AG04450 (cell line): ENCODE measurements at regions not wholly inside any gene's neighbourhood (a gene's known extent, or its start where the extent isn't known, plus 50 kb on each side); places are given as distances from the start of the nearest gene placed in this dataset.
A peak's percentile ranks its signal among the peaks of the same experiment; 100 is the strongest.
"Not testable (repeated sequence)": the region's sequence is repeated elsewhere in the genome, so short reads cannot be mapped to it uniquely, and the experiment has no call there.

Experiments
- CTCF ChIA-PET: fragments of 300-600, 350-600 bp; formaldehyde crosslinking; extraction: SDS; loops from one replicate; lab custom pipeline; 2022; ENCODE audit warnings: antibody characterized with exemption, inconsistent platforms; lab: Charles Lee
- POLR2A ChIA-PET: fragments of 350-600 bp; formaldehyde crosslinking; extraction: SDS; loops from one replicate; lab custom pipeline; 2021; ENCODE audit warnings: antibody characterized with exemption, inconsistent platforms; lab: Yijun Ruan, JAX
- DNase-seq: peaks from one replicate; pipeline ENCODE4 v3.0.0-alpha.2; 2011; ENCODE audit warnings: low read depth, low spot score
- H3K27ac ChIP-seq: one replicate; pipeline ENCODE4 v1.5.1; 2012; ENCODE audit warnings: low read depth, low read length, control low read depth
- H3K27me3 ChIP-seq: one replicate; pipeline ENCODE4 v1.6.0; 2012; ENCODE audit warnings: low read length; ENCODE audit not compliant: control insufficient read depth, insufficient read depth
- H3K4me3 ChIP-seq: 2 replicates; pipeline ENCODE4 v1.5.1; 2011; ENCODE audit warnings: mild to moderate bottlenecking, low read depth, low read length, control low read depth
- H3K9me3 ChIP-seq: 2 replicates; pipeline ENCODE4 v1.5.1; 2012; ENCODE audit warnings: low read length; ENCODE audit not compliant: control insufficient read depth, insufficient read depth
- TF ChIP-seq, protein P1 (sequence below): IDR thresholded peaks from 2 replicates; pipeline ENCODE4 v1.5.1; 2011; ENCODE audit warnings: low read depth, low read length, control low read depth, inconsistent platforms

DNA sequence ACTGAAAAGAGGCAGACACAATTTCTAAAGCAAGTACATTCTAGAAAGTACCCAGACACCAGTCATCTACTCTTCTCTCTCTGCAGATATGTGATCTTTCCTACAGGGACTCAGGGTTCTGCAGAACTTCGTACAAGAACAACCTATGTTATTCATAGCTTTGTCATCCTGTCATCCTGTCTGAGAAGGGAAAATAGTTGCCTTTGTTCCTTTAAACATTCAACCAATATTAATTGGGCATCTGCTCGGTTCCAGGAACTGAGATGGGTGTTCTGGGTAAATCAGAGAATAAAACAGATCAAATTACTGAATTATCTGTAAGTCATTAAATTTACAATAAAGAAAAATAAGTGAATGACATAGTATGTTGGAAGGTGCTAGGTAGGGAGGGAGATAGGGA, 504.9 kb downstream of the MATN1 start:
- ChIA-PET POLR2A (no interaction called here), CTCF (no interaction called here)
- no peak overlapping the region for H3K27ac ChIP-seq
- no peaks in the 10 kb centered on the region for H3K9me3 ChIP-seq
- TF ChIP-seq, protein P1, sequence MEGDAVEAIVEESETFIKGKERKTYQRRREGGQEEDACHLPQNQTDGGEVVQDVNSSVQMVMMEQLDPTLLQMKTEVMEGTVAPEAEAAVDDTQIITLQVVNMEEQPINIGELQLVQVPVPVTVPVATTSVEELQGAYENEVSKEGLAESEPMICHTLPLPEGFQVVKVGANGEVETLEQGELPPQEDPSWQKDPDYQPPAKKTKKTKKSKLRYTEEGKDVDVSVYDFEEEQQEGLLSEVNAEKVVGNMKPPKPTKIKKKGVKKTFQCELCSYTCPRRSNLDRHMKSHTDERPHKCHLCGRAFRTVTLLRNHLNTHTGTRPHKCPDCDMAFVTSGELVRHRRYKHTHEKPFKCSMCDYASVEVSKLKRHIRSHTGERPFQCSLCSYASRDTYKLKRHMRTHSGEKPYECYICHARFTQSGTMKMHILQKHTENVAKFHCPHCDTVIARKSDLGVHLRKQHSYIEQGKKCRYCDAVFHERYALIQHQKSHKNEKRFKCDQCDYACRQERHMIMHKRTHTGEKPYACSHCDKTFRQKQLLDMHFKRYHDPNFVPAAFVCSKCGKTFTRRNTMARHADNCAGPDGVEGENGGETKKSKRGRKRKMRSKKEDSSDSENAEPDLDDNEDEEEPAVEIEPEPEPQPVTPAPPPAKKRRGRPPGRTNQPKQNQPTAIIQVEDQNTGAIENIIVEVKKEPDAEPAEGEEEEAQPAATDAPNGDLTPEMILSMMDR: no peak
- no peaks in the 10 kb centered on the region for H3K27me3 ChIP-seq
- no peak for DNase-seq
- no peak overlapping the region for H3K4me3 ChIP-seq

DNA sequence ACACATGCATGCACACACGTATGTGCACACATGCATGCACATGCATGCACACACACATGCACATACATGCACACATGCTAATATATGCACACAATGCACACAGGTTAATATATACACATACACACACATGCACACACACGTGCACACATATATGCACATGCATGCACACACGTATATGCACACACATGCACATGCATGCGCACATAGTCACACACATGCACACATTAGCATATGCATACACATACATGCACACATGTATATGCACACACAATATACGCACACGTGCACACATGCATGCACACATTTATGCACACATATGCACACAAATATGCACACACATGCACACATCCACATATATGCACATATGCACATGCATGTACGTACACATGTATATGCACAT, 506.8 kb downstream of the MATN1 start:
- ChIA-PET POLR2A (no interaction called here), CTCF (no interaction called here)
- Histone ChIP-seq H3K27ac (no peak overlapping the region), H3K27me3 (no peaks in the 10 kb centered on the region), H3K9me3 (no peaks in the 10 kb centered on the region), H3K4me3 (no peak overlapping the region)
- no peak for DNase-seq
- TF ChIP-seq, protein P1: no peak

DNA sequence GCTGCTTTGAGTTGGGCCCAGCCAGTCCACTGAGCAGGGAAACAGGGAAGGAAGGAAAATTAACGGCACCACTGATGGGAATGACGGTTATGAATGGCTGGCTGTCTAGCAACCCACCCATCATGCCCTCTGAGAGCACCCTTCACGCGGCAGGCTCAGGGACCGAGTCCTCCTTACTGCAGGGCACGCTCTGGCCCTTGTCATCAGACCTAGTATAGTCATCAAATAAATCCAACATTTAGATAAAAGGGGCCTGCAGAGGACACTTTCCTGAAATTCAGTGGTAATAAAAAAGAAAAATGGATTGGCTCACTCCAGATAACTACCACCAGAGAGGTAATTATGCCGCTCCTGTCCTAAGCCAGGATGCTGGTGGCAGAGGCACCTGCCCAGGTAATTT, 509.4 kb downstream of the MATN1 start:
- Histone ChIP-seq H3K4me3 (no peak overlapping the region), H3K27ac (peak overlapping the region; percentile 11), H3K27me3 (no peaks in the 10 kb centered on the region), H3K9me3 (no peaks in the 10 kb centered on the region)
- CTCF ChIA-PET: no interaction called here
- TF ChIP-seq, protein P1: no peak
- POLR2A ChIA-PET: no interaction called here
- DNase-seq: no peak

DNA sequence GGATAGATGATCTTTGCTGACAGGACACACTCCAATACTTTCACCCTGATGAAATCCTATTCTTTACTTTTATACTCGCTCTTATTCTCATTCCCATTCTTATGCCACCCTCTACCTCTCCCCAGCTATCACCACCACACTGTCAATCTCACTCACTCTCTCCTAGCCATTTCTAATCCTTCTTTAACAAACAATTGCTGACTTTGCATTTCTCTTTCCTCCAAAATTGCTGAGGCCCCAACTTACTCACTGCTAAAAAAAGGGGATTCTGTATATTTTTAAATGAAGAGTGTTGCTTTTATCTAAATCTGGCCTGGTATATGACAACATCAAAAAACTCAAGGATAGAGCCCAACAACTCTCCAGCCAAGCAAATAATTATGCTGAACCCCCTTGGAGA, 515.4 kb downstream of the MATN1 start:
- DNase-seq, H3K27ac ChIP-seq, H3K4me3 ChIP-seq, H3K9me3 ChIP-seq, POLR2A ChIA-PET, H3K27me3 ChIP-seq, CTCF ChIA-PET: not testable (repeated sequence)

DNA sequence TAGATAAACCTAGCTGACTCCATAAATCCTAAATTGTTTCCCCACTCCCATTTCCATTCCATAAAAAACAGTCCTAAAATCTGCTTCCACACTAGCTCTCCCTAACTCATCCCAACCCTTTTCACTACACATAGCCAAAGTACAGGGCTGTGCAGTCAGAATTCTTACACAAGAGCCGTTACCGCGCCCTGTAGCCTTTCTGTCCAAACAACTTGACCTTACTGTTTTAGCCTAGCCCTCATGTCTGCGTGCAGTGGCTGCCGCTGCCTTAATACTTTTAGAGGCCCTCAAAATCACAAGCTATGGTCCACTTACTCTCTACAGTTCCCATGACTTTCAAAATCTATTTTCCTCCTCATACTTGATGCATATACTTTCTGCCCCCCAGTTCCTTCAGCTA, 516.8 kb downstream of the MATN1 start:
- H3K4me3 ChIP-seq, H3K27me3 ChIP-seq, CTCF ChIA-PET, DNase-seq, H3K9me3 ChIP-seq, H3K27ac ChIP-seq, POLR2A ChIA-PET: not testable (repeated sequence)

DNA sequence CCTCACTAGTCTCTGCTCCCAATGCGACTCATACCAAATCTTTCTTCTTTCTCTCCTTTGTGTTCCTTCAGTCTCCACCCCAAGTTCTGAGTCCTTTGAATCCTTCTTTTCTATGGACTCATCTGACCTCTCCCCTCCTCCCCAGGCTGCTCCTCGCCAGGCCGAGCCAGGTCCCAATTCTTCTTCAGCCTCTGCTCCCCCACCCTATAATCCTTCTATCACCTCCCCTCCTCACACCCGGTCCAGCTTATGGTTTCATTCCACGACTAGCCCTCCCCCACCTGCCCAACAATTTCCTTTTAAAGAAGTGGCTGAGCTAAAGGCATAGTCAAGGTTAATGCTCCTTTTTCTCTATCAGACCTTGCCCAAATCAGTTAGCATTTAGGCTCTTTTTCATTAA, 518.5 kb downstream of the MATN1 start:
- CTCF ChIA-PET: not testable (repeated sequence)

DNA sequence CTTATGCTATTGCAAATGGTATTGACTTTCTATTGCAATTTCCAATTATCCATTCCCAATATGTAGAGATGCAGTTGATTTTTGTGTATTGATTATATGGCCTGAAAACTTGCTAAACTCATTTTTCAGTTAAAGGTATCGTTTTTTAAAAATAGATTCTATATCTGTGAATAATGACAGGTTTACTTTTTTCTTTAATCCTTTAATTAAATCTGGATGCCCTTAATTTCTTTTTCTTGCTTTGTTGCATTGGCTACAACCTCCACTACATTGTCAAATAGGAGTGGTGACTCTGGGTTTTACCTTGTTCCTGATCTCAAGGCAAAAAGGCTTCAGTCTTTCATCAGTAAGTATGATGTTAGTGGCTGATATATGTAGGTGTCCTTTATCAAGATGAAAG, 522.4 kb downstream of the MATN1 start:
- TF ChIP-seq, protein P1: no peak
- ChIA-PET CTCF (no interaction called here), POLR2A (no interaction called here)
- Histone ChIP-seq H3K27ac (no peak overlapping the region), H3K4me3 (no peak overlapping the region), H3K27me3 (peaks cover 3% of the 10 kb centered on the region), H3K9me3 (no peaks in the 10 kb centered on the region)
- no peak for DNase-seq

More for the DNA sequence above, 518.5 kb downstream of the MATN1 start:
- POLR2A ChIA-PET, DNase-seq, H3K9me3 ChIP-seq, H3K4me3 ChIP-seq, H3K27me3 ChIP-seq, H3K27ac ChIP-seq: not testable (repeated sequence)
